ENCODE measurements at regions not wholly inside any gene's neighbourhood (a gene's known extent, or its start where the extent isn't known, plus 50 kb on each side); places are given as distances from the start of the nearest gene placed in this dataset.

DNA sequence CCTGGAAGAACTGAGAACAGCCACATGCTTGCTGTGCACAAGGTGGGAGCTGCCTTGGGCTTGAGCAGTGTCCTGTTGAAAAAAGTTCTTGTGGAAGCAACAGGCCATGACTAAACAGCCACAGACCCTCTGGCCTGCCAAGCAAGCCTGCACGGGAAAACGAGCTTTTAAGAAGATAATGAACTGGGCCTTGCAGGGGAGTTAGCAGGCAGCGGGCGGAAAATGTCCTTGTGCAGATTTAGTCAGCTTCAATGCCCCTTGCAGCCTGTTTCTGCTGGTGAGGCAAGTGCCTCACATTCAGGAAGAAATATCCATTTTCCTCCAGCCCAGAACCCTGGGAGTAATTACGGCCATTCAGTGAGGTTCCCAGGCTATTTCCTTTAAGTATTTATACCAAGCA lies 126.2 kb upstream of the KLHL25 start:
- TF ChIP-seq EZH2 (IDR thresholded peaks at IDR 0.05; ENCODE audit: low read length, missing control alignments), result no peak
- TF ChIP-seq, protein P1, sequence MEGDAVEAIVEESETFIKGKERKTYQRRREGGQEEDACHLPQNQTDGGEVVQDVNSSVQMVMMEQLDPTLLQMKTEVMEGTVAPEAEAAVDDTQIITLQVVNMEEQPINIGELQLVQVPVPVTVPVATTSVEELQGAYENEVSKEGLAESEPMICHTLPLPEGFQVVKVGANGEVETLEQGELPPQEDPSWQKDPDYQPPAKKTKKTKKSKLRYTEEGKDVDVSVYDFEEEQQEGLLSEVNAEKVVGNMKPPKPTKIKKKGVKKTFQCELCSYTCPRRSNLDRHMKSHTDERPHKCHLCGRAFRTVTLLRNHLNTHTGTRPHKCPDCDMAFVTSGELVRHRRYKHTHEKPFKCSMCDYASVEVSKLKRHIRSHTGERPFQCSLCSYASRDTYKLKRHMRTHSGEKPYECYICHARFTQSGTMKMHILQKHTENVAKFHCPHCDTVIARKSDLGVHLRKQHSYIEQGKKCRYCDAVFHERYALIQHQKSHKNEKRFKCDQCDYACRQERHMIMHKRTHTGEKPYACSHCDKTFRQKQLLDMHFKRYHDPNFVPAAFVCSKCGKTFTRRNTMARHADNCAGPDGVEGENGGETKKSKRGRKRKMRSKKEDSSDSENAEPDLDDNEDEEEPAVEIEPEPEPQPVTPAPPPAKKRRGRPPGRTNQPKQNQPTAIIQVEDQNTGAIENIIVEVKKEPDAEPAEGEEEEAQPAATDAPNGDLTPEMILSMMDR (conservative IDR thresholded peaks at IDR 0.05 in 1 of 2, IDR thresholded peaks at IDR 0.05 in 1 of 2; ENCODE audit: low read depth in 1 of 2, low read length in 2 of 2), result no peak
- H3K4me3 ChIP-seq (replicated peaks in 1 of 4; ENCODE audit: control extremely low read depth in 1 of 4, insufficient read depth in 1 of 4, low read depth in 3 of 4, low read length in 4 of 4), result no peak overlapping the region
- no peak overlapping the region for H3K27ac ChIP-seq (ENCODE audit: insufficient read depth, low read length)
- H2AFZ ChIP-seq (ENCODE audit: low read length), result no peak overlapping the region
- H3K9ac ChIP-seq (ENCODE audit: insufficient read depth, low read length), result no peak overlapping the region
- H3K4me1 ChIP-seq (ENCODE audit: control insufficient read depth, extremely low read depth, insufficient read depth, low read length), result no peaks in the 10 kb centered on the region
- H3K4me2 ChIP-seq (ENCODE audit: extremely low read depth, insufficient read depth, low read length), result no peak overlapping the region
- H3K9me3 ChIP-seq (ENCODE audit: control insufficient read depth, insufficient read depth, low read depth, low read length), result no peaks in the 10 kb centered on the region
- H4K20me1 ChIP-seq (ENCODE audit: control insufficient read depth, extremely low read depth, insufficient read depth, low read length), result no peaks in the 10 kb centered on the region
- H3K27me3 ChIP-seq (ENCODE audit: control insufficient read depth, insufficient read depth, low read length), result no peaks in the 10 kb centered on the region
- H3K79me2 ChIP-seq (ENCODE audit: control insufficient read depth, insufficient read depth, low read length), result no peaks in the 10 kb centered on the region
- no peaks in the 10 kb centered on the region for H3K36me3 ChIP-seq (ENCODE audit: control insufficient read depth, insufficient read depth, low read length)
- no peak for DNase-seq (ENCODE audit: low read depth in 2 of 2)

DNA sequence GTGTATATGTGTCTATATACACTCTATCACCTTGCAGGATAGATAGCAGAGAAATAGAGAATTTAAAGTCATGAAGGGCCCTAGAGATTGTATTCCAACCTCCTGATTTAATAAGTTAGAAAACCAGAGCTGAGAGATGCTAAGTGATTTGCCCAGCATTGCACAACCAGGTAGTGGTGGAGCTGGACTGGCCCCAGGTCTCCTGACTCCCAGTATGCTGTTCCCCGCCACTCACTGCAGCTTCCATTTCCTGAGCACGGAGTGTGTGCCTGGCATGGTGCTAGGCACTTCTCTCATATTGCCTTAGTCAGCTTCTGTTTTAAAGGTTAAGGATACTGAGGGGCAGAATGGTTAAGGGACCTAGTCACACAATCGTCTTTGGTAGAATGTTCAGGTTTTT lies 129.4 kb upstream of the KLHL25 start:
- no peaks in the 10 kb centered on the region for H3K9me3 ChIP-seq (ENCODE audit: control insufficient read depth, insufficient read depth, low read depth, low read length)
- no peaks in the 10 kb centered on the region for H3K4me1 ChIP-seq (ENCODE audit: control insufficient read depth, extremely low read depth, insufficient read depth, low read length)
- no peak overlapping the region for H3K9ac ChIP-seq (ENCODE audit: insufficient read depth, low read length)
- H3K27ac ChIP-seq (ENCODE audit: insufficient read depth, low read length), result no peak overlapping the region
- no peak overlapping the region for H3K4me2 ChIP-seq (ENCODE audit: extremely low read depth, insufficient read depth, low read length)
- DNase-seq (ENCODE audit: low read depth in 2 of 2), result no peak
- H4K20me1 ChIP-seq (ENCODE audit: control insufficient read depth, extremely low read depth, insufficient read depth, low read length), result no peaks in the 10 kb centered on the region
- H3K36me3 ChIP-seq (ENCODE audit: control insufficient read depth, insufficient read depth, low read length), result no peaks in the 10 kb centered on the region
- no peaks in the 10 kb centered on the region for H3K79me2 ChIP-seq (ENCODE audit: control insufficient read depth, insufficient read depth, low read length)
- no peak overlapping the region for H3K4me3 ChIP-seq (replicated peaks in 1 of 4; ENCODE audit: control extremely low read depth in 1 of 4, insufficient read depth in 1 of 4, low read depth in 3 of 4, low read length in 4 of 4)
- H3K27me3 ChIP-seq (ENCODE audit: control insufficient read depth, insufficient read depth, low read length), result no peaks in the 10 kb centered on the region
- TF ChIP-seq, protein P1 (conservative IDR thresholded peaks at IDR 0.05 in 1 of 2, IDR thresholded peaks at IDR 0.05 in 1 of 2; ENCODE audit: low read depth in 1 of 2, low read length in 2 of 2), result no peak
- no peak for TF ChIP-seq EZH2 (IDR thresholded peaks at IDR 0.05; ENCODE audit: low read length, missing control alignments)
- no peak overlapping the region for H2AFZ ChIP-seq (ENCODE audit: low read length)

DNA sequence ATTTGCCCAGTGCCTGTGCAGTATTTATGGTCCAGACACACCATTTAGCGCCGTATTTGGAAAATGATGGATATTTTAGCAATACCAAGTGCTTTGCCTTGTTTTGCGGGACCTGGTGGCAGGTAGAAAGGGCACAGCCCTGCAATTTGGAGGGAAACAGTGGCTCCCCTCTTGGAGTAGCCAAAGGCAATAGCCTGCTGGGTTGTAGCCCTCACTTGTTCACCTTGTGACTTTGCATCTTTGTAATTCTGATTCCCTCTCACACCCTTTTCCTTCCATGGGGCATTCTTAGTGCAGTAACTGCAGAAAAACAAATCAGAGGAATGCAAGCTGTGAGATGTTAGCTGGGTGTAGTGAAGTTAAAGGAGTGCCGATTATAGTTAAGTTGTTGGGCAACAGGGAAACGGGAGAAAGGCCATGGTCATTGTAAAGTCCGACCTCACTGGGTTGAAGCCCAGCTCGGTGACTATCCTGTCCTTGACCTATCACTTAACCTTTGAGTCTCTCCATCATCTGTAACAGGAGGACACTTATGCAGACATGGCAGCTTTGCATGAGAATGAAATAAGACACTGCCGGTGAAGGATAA lies 131.0 kb upstream of the KLHL25 start:
- Histone ChIP-seq H3K4me2 (ENCODE audit: extremely low read depth, insufficient read depth, low read length) (no peak overlapping the region), H4K20me1 (ENCODE audit: control insufficient read depth, extremely low read depth, insufficient read depth, low read length) (no peaks in the 10 kb centered on the region), H3K79me2 (ENCODE audit: control insufficient read depth, insufficient read depth, low read length) (no peaks in the 10 kb centered on the region), H3K4me1 (ENCODE audit: control insufficient read depth, extremely low read depth, insufficient read depth, low read length) (no peaks in the 10 kb centered on the region), H3K4me3 (replicated peaks in 1 of 4; ENCODE audit: control extremely low read depth in 1 of 4, insufficient read depth in 1 of 4, low read depth in 3 of 4, low read length in 4 of 4) (no peak overlapping the region), H3K9me3 (ENCODE audit: control insufficient read depth, insufficient read depth, low read depth, low read length) (no peaks in the 10 kb centered on the region), H2AFZ (ENCODE audit: low read length) (no peak overlapping the region), H3K27ac (ENCODE audit: insufficient read depth, low read length) (no peak overlapping the region), H3K9ac (ENCODE audit: insufficient read depth, low read length) (no peak overlapping the region), H3K36me3 (ENCODE audit: control insufficient read depth, insufficient read depth, low read length) (no peaks in the 10 kb centered on the region), H3K27me3 (ENCODE audit: control insufficient read depth, insufficient read depth, low read length) (no peaks in the 10 kb centered on the region)
- DNase-seq (ENCODE audit: low read depth in 2 of 2), result no peak
- TF ChIP-seq, protein P1 (conservative IDR thresholded peaks at IDR 0.05 in 1 of 2, IDR thresholded peaks at IDR 0.05 in 1 of 2; ENCODE audit: low read depth in 1 of 2, low read length in 2 of 2), result no peak
- no peak for TF ChIP-seq EZH2 (IDR thresholded peaks at IDR 0.05; ENCODE audit: low read length, missing control alignments)
